GM15510 (cell line): ENCODE measurements at regions not wholly inside any gene's neighbourhood (a gene's known extent, or its start where the extent isn't known, plus 50 kb on each side); places are given as distances from the start of the nearest gene placed in this dataset.

Source experiments
- POLR2A ChIP-seq: IDR thresholded peaks from 3 replicates; pipeline ENCODE4 v1.6.1; 2011; ENCODE audit warnings: borderline replicate concordance; ENCODE audit not compliant: insufficient read length; ENCODE audit errors: extremely low read depth

DNA sequence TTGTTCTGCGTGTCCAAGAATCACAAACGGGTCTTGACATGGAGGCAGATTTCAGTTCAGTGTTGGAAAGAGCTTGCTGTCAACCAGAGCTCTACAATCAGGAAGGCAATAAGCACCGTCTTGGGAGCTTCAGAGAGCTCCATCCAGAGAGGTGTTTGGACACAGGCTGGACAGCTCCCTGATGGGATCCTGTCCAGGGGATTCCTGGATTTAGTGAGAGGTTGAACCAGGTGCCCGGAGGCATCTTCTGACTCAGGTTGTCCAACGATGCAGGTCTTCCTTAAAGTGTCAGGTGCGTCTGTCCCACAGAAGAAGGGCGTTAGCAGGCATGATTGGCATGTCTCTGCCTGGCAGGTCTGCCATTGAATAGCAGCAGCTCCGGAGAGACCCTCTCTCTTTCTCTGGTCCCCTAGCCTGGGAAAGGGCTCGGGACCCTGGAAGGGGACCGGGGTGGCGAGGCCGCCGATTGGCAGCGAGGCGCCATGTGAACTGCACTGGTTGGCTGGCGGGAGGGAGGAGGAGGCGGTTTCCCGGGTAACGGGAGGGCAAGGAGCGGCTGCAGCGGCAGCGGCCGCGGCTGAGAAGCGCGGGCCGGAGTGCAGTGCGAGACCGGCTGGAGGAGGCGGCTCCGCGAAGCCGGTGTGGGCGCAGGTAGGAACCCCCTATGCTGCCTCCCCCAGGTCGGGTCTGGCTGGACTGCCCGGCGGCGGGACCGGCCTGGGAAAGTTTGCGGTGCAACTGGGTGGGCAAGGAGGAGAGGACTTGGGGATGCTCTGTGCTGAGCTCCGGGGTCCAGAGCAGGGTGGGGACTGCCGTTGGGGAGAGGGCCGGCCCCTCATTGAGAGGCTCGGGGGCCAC, 104.1 kb upstream of the E2F8 start:
- TF ChIP-seq POLR2A = no peak

DNA sequence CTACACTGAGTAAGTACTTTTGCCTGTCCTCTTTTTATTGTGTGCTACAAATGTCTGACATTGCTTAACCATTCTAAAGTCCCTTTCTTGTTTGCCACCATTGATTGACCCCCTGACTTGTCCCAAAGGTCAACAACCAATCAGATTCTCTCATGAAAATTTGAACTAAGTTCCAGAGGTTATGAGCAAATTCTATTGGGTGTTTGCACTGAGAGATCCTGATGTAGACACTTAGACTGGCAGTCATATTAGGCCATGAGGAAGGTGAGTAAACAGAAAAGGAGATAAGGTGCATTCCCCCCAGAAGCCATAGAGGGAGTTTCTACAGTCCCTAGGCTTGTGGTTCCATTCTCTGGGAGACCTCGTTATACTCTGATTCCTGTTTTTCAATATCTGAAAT, 101.3 kb upstream of the E2F8 start:
- no peak for TF ChIP-seq POLR2A

DNA sequence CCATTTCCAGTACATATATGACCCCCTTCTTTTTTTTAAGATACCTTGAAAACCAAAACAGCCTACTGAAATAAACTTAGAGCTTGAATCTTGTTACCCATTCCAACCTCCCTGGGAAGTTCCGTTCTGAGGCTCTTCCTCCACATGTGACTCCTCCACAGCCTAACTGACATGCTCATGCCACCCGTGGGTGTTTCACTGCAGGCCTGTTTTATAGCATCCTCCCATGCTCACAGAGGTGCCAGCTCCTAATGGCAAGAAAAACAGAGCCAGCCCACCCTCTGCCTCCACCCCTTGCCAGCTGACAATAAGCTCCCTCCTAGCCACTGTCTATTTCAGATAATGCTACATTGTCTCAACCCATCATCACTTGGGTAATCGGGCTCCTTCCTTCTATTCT, 97.6 kb upstream of the E2F8 start:
- TF ChIP-seq POLR2A = no peak

DNA sequence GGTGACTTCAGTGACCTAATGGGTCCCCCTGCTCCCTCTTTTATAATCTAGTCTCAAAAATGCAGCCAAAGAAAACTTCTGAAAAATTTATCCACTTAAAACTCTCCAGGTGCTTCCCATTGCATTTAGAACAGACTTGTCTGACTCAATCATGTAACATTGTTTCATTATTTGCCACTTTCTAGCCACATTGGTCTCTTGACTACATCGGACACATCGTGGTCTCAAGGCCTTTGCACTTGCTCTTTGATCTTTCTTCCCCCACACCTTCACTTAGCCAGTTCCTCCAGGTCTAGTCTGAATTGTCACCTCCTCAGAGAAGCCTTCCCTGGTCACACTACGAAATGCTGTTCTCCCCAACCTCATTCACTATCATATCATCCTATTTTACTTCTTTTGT, 97.0 kb upstream of the E2F8 start:
- no peak for TF ChIP-seq POLR2A

DNA sequence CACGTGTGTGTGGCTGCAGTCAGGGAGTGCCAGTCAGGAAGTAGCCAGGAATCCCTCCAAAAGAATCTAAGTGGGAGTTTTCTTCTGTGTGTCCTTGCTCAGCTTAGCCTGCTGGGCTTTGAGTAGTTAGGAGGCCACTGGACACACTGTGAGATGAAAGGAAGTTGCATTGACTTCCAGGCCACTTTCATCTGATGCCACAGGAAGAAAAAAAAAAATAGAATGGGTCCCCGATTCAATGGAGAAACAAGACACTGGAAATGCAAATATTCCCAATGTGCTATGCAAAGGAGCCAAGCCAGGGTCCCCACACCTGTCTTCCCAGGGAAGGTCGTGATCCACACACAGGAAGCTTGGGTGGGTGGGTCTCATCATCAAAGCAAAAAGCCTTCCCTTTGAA, 95.6 kb upstream of the E2F8 start:
- TF ChIP-seq POLR2A = no peak

DNA sequence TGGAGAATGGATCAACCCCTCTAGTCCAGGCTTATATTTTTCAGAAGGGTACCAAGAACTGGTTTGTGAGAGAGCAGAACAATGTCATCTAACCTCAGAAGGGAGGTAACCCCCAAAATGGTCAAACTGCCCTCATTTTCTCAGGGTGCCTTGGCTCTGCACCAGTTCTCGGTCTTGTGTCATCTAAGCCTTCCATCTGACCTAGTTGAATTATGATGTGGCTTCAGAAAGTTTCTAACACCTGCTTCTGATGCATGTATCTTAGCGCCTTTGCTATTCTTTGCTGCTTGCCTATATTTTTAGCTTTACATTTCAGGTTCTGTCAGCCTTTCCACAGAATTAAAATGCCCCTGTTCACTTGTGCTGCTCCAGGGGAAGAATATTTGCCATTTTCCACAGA, 91.7 kb upstream of the E2F8 start:
- no peak for TF ChIP-seq POLR2A

DNA sequence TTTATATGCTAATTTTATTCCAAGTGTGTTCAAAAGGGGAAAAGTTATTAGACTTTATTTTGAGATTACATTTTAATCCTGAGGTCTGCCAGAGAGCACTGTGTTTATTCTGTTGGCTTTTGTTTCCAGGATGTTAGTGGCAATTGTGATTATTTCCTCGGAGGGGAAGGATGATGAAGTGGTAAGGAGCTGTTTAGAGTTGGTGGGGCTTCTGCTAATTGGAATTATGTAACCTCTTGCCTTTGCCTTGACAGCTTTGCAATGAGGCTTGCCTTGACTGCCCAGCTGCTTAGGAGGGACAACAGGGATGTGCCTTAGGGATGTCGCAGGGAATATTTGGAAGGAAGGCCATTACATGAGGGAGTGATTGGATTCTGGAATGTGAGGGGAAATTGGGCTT, 89.7 kb upstream of the E2F8 start:
- no peak for TF ChIP-seq POLR2A

DNA sequence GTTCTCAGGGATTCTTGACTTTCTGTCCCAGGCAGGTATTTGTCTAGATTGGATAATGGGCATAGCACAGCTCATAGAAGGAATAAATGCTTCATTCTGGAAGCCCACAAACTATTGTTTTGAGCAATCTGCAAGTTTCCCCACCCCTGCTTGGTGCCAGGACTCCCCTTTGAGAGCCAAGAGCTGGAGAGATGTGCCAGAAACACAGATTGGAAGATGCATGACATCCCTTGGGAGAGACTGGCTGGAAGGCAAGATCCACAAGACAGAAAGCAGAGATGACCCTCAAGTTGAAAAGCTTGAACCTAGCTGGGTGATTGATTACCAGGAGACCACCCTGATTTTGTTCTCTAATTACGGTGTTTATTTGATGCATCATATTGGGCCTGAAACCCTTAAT, 89.2 kb upstream of the E2F8 start:
- TF ChIP-seq POLR2A = no peak

DNA sequence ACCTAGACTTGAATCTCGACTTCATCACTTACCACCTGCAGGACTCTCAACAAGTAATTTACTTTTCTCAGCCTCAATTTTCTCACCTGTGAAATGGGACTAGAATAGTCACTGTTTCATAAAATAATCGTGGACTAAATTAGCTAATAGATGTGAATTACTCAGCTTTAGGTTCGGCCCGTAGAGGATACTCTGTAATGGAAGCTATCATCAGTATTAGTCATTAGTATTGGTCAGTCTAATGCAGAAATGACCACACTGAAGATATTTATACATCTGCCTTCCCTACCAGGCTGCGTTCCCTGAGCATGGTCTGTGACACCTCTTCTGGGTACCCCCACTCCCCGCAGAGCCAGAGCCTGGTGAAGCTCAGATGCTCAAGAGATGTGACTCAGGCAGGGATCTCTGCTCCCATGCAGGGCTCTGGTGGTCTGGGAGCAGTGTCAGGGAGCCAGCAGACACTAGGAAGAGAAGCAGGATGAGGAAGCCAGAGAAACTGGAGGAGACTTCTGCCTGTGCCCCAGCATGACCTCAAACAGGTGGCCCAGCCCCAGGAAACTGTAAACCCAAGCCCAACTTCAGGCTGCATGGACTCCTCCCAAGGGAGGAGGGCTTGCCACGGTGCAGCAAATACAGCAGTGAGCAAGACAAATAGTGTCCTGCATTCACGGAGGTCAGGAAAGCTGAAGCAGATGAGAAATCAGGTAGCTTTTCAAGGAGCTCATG, 88.0 kb upstream of the E2F8 start:
- no peak for TF ChIP-seq POLR2A

DNA sequence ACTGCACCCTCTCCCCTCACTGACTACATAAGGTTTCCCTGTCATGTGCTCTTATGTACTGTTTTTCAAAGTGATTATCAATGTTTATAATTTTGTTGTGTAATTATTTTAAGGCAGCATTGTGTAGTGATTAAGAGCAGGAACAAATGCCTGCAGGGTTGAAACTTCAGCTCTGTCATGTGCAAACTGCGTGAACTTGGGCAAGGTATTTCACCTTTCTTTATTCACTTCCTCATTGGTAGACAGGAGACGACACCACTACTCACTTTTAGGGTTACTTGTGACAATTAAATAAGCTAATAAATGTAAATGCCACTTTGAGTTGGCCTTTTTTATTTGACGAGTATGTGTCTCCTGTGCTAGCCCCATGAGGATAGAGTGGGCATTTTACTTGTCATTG, 86.5 kb upstream of the E2F8 start:
- TF ChIP-seq POLR2A = no peak

DNA sequence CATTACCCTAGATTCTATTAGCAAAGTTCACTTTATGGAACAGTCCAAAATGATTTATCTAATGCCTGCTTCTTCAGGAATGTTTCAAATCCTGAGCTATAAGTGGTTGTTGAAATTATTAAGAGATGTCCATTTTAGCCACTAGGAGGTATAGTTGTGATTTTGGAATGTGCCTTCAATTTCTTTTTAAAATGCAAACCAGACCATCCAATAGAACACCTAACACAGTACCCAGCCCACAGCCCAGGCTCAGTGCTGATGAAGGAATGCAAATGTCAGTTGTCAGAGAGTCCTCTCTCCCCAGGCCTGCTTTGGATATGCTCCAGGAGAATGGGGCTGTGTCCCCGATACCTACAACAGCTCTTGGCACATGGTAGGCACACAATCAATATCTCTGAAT, 85.8 kb upstream of the E2F8 start:
- no peak for TF ChIP-seq POLR2A

DNA sequence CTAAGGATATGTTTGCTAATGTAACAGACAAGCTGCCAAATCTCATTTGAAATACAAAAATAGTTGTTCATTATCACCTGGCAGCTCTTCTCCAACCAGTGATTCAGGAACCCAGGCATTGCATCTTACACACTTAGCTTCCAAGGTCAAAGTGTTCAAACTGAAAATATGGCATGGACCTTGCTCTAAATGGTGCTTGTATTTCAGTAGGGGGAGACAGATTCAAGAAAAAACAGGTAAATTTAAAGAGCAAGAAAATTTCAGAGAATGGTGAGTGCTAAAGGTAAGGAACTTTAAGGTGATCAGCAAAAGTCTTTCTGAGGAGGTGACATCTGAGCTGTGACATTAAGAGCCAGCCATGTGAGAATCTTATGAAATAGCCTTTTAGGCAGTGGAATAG, 82.8 kb upstream of the E2F8 start:
- no peak for TF ChIP-seq POLR2A

DNA sequence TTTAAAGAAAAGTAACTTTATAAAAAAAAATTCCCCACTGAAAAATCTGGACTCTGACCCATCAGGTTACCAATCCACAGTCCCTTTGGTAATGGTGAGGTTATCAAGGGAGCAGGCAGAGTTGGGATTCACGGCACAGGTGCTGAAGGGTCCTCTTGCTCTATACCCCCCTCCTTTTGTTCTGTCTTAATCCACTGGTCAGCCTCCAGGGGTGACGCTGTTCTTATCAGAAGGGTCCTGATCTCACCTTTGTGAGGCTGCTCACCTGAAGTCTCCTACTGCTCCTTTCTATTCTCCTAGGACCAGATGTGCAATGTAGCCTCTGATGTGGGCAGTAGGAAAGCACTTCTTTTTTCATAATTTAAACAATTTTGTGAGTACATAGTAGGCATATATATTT, 80.6 kb upstream of the E2F8 start:
- TF ChIP-seq POLR2A = no peak

DNA sequence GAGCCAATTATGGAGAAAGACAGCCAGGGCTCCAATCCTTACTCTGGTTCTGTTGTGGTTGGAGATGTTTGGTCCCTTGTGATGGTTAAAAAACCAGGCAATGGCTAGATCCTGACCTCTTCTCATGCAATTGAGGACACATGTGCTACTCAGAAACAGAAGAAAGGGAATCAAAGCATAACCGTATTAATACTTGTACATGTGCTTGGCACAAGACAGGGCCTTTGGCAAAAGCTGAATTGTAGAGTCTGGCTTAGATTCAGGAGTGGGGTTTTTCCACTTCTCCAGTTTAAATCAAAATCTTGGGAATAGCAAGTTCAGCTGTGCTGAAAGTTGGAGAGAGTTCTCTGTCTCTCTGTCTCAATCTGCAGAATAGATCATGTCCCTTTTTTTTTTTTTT, 80.1 kb upstream of the E2F8 start:
- no peak for TF ChIP-seq POLR2A

DNA sequence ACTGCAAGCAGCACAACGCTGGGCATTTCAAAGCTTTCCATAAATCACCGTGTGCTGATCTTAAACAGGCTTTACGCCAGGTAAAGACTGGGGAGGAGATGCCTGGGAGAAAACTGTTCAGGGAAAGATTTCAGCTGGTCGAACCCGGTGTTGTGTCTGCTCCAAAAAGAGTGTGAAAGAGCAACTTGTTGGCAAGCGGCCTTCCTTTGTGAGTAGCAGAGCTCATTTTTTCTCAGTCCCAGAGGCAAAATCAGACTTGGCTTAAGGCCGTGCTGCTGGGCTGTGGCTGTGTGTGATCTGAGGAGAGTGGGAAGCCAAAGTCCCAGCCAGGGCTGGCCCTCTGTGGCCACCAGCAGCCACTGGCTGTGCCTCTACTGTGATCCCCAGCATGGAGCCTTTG, 75.7 kb upstream of the E2F8 start:
- TF ChIP-seq POLR2A = no peak

DNA sequence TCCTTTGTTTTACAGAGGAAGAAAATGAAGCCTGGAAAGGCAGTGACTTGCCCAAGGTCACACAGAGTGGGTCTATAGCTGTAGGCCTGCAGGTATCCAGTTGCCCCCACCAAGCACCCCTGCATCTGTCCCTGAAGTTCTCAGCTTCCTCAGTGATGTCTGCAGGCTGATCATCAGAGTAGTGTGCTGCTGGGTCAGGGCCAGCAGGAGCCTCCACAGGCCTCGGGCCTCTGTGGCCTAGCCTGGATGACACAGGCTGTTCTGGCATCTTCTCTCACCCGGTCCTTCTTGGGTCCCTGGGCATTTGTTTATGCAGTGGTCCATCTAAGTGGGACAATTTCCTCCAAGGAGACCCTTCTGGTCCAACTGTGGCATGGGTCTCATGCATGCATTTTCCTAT, 74.8 kb upstream of the E2F8 start:
- no peak for TF ChIP-seq POLR2A

DNA sequence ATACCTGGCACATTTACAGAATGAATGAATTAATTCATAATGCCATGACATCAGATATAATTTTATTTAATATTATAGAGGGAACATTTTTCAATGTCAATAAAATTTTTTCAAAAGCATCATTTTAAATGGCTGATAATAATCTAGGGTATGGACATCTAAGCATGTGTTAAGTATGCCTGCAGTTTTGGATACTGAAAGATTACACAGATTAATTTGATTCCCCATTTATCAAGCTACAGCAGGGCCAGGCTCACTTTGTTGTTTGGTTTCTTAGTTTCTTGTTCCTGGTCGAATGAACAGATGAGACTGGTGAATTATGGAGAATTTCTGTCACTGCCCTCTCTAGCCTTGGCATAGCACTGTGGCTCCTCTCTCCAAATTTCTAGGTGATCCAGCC, 72.4 kb upstream of the E2F8 start:
- no peak for TF ChIP-seq POLR2A

DNA sequence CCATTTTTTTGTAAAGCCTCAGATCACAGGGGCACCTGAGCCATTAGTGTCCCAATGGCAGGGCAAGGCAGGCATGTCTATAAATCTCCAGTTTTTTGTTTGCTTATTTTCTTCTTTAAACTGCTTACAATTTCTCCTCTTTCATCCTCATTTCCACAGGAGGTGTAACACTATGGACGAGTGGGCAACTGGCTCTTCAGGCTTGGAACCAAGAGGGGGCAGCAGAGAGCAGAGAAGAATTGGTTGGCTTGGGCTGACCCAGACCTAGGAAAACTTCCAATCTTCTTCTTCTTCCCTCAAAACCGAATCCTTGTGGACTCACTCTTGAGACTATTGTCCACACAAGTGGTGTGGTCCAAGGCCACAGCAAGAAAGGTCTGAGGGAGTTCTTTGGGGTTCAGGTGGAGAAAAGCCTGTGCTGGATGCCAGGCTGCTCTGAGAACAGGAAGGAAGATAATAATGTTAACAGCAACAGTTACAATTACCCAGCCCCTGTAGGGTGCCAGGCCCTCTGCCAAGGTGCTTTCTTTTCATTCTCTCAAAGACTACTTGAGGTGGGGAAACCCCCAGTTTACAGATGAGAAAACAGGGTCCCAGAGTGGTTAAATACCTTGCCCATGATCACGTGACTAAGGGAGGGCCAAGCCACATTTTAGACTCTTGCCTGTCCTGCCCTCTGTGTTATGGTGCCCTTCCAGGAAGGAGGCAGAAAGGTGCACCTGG, 70.7 kb upstream of the E2F8 start:
- TF ChIP-seq POLR2A = no peak
